GM12892 (cell line): ENCODE measurements at regions not wholly inside any gene's neighbourhood (a gene's known extent, or its start where the extent isn't known, plus 50 kb on each side); places are given as distances from the start of the nearest gene placed in this dataset.

Source experiments
- POLR2A ChIP-seq: IDR thresholded peaks from 2 replicates; pipeline ENCODE4 v1.6.1; 2011; ENCODE audit warnings: low read depth, low read length, control low read depth
- TAF1 ChIP-seq: IDR thresholded peaks from 2 replicates; pipeline ENCODE4 v1.6.1; 2011; ENCODE audit warnings: low read depth, mild to moderate bottlenecking, control low read depth, low read length, borderline replicate concordance

GRCh38 chr10:123327450-123327849 lies 173.2 kb downstream of the BUB3 start:
- TF ChIP-seq POLR2A: no peak
- TF ChIP-seq TAF1: no peak
